ENCODE measurements at regions not wholly inside any gene's neighbourhood (a gene's known extent, or its start where the extent isn't known, plus 50 kb on each side); places are given as distances from the start of the nearest gene placed in this dataset.
"Not testable (repeated sequence)": the region's sequence is repeated elsewhere in the genome, so short reads cannot be mapped to it uniquely, and the experiment has no call there.

DNA sequence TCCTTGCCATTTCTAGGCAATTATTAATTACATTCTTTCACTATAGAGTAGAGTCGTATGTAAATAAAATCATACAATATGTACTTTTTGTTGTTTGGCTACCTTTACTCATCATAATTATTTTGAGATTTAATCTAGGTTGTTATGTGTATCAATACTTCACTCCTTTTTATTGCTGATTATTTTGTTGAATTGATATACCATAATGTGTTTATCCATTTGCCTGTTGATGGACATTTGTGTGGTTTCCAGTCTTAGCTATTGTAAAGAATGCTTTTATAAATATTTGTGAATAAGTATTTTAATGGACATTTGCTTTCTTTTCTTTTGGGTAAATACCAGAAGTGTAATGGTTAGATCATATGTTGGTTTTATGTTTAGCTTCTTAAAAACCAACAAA, 174.0 kb downstream of the RAMP3 start:
- H2AFZ ChIP-seq (ENCODE audit: low read depth, low read length): no peak overlapping the region
- no peaks in the 10 kb centered on the region for H3K27me3 ChIP-seq (ENCODE audit: insufficient read depth, low read depth, low read length)
- H3K9ac ChIP-seq (ENCODE audit: low read length): no peak overlapping the region
- peaks cover 7% of the 10 kb centered on the region for H3K9me3 ChIP-seq (ENCODE audit: low read length)
- TF ChIP-seq SMC3 (conservative IDR thresholded peaks at IDR 0.05; ENCODE audit: poor library complexity) (no peak), POLR2AphosphoS5 (IDR thresholded peaks at IDR 0.05) (no peak), MXI1 (conservative IDR thresholded peaks at IDR 0.05; ENCODE audit: poor library complexity, severe bottlenecking) (no peak), EZH2 (IDR thresholded peaks at IDR 0.05; ENCODE audit: borderline replicate concordance, insufficient read depth, low read length, poor library complexity, severe bottlenecking) (no peak), RAD21 (conservative IDR thresholded peaks at IDR 0.05) (no peak), EP300 (conservative IDR thresholded peaks at IDR 0.05; ENCODE audit: poor library complexity, severe bottlenecking) (no peak), TAF1 (IDR thresholded peaks at IDR 0.05; ENCODE audit: low read depth) (no peak)
- TF ChIP-seq, protein P1, sequence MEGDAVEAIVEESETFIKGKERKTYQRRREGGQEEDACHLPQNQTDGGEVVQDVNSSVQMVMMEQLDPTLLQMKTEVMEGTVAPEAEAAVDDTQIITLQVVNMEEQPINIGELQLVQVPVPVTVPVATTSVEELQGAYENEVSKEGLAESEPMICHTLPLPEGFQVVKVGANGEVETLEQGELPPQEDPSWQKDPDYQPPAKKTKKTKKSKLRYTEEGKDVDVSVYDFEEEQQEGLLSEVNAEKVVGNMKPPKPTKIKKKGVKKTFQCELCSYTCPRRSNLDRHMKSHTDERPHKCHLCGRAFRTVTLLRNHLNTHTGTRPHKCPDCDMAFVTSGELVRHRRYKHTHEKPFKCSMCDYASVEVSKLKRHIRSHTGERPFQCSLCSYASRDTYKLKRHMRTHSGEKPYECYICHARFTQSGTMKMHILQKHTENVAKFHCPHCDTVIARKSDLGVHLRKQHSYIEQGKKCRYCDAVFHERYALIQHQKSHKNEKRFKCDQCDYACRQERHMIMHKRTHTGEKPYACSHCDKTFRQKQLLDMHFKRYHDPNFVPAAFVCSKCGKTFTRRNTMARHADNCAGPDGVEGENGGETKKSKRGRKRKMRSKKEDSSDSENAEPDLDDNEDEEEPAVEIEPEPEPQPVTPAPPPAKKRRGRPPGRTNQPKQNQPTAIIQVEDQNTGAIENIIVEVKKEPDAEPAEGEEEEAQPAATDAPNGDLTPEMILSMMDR (IDR thresholded peaks at IDR 0.05; ENCODE audit: poor library complexity, severe bottlenecking): no peak
- TF ChIP-seq, protein P2, sequence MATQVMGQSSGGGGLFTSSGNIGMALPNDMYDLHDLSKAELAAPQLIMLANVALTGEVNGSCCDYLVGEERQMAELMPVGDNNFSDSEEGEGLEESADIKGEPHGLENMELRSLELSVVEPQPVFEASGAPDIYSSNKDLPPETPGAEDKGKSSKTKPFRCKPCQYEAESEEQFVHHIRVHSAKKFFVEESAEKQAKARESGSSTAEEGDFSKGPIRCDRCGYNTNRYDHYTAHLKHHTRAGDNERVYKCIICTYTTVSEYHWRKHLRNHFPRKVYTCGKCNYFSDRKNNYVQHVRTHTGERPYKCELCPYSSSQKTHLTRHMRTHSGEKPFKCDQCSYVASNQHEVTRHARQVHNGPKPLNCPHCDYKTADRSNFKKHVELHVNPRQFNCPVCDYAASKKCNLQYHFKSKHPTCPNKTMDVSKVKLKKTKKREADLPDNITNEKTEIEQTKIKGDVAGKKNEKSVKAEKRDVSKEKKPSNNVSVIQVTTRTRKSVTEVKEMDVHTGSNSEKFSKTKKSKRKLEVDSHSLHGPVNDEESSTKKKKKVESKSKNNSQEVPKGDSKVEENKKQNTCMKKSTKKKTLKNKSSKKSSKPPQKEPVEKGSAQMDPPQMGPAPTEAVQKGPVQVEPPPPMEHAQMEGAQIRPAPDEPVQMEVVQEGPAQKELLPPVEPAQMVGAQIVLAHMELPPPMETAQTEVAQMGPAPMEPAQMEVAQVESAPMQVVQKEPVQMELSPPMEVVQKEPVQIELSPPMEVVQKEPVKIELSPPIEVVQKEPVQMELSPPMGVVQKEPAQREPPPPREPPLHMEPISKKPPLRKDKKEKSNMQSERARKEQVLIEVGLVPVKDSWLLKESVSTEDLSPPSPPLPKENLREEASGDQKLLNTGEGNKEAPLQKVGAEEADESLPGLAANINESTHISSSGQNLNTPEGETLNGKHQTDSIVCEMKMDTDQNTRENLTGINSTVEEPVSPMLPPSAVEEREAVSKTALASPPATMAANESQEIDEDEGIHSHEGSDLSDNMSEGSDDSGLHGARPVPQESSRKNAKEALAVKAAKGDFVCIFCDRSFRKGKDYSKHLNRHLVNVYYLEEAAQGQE (IDR thresholded peaks at IDR 0.05; ENCODE audit: borderline replicate concordance): no peak
- H3K9me2 ChIP-seq (ENCODE audit: insufficient read depth, low read length): no peaks in the 10 kb centered on the region
- H3K79me2 ChIP-seq (replicated peaks; ENCODE audit: insufficient read depth, low read length): no peaks in the 10 kb centered on the region
- no peak overlapping the region for H3K4me2 ChIP-seq (ENCODE audit: low read length)
- no peaks in the 10 kb centered on the region for H4K20me1 ChIP-seq (ENCODE audit: insufficient read depth)
- no peaks in the 10 kb centered on the region for H3K36me3 ChIP-seq (ENCODE audit: insufficient read depth, low read length)
- no peak overlapping the region for H3K4me3 ChIP-seq (ENCODE audit: low read length)
- no peak overlapping the region for H3K27ac ChIP-seq (ENCODE audit: low read length)
- no peaks in the 10 kb centered on the region for H3F3A ChIP-seq (ENCODE audit: insufficient read depth, low read length, poor library complexity, severe bottlenecking)

DNA sequence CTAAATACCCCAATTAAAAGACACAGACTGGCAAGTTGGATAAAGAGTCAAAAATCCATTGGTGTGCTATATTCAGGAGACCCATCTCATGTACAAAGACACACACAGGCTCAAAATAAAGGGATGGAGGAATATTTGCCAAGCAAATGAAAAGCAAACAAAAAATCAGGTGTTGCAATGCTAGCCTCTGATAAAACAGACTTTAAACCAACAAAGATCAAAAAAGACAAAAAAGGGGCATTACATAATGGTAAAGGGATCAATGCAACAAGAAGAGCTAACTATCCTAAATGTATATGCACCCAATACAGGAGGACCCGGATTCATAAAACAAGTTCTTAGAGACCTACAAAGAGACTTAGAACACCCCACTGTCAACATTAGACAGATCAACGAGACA, 177.4 kb downstream of the RAMP3 start:
- H3K9ac ChIP-seq (ENCODE audit: low read length); H3K9me3 ChIP-seq (ENCODE audit: low read length); H3K9me2 ChIP-seq (ENCODE audit: insufficient read depth, low read length); H3F3A ChIP-seq (ENCODE audit: insufficient read depth, low read length, poor library complexity, severe bottlenecking); H3K27me3 ChIP-seq (ENCODE audit: insufficient read depth, low read depth, low read length); H4K20me1 ChIP-seq (ENCODE audit: insufficient read depth); H2AFZ ChIP-seq (ENCODE audit: low read depth, low read length); H3K4me2 ChIP-seq (ENCODE audit: low read length); H3K4me3 ChIP-seq (ENCODE audit: low read length); H3K79me2 ChIP-seq (replicated peaks; ENCODE audit: insufficient read depth, low read length); H3K36me3 ChIP-seq (ENCODE audit: insufficient read depth, low read length); H3K27ac ChIP-seq (ENCODE audit: low read length): not testable (repeated sequence)

DNA sequence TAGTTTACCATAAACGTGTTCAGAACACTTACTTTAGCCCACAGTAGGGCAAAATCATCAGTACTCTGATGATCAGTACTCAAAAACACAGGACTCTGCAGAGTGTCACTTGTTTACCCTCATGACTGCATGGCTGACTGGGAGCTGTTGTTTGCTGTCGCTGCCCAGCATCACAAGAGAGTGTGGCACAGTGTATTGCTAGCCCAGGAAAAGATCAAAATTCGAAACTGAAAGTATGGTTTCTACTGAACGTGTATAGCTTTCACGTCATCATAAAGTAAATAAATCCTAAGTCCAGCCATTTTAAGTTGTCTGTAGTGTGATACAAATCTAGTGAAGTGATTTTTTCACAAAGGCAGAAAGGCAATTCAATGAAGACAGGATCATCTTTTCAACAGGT, 184.6 kb downstream of the RAMP3 start:
- Histone ChIP-seq H2AFZ (ENCODE audit: low read depth, low read length) (no peak overlapping the region), H3F3A (ENCODE audit: insufficient read depth, low read length, poor library complexity, severe bottlenecking) (no peaks in the 10 kb centered on the region), H3K79me2 (replicated peaks; ENCODE audit: insufficient read depth, low read length) (no peaks in the 10 kb centered on the region), H3K9me2 (ENCODE audit: insufficient read depth, low read length) (no peaks in the 10 kb centered on the region), H3K9me3 (ENCODE audit: low read length) (no peaks in the 10 kb centered on the region), H4K20me1 (ENCODE audit: insufficient read depth) (no peaks in the 10 kb centered on the region), H3K9ac (ENCODE audit: low read length) (no peak overlapping the region), H3K27me3 (ENCODE audit: insufficient read depth, low read depth, low read length) (no peaks in the 10 kb centered on the region), H3K36me3 (ENCODE audit: insufficient read depth, low read length) (no peaks in the 10 kb centered on the region), H3K4me3 (ENCODE audit: low read length) (no peak overlapping the region), H3K27ac (ENCODE audit: low read length) (no peak overlapping the region), H3K4me2 (ENCODE audit: low read length) (no peak overlapping the region)
- TF ChIP-seq POLR2AphosphoS5 (IDR thresholded peaks at IDR 0.05) (no peak), TAF1 (IDR thresholded peaks at IDR 0.05; ENCODE audit: low read depth) (no peak), MXI1 (conservative IDR thresholded peaks at IDR 0.05; ENCODE audit: poor library complexity, severe bottlenecking) (no peak), EP300 (conservative IDR thresholded peaks at IDR 0.05; ENCODE audit: poor library complexity, severe bottlenecking) (no peak), RAD21 (conservative IDR thresholded peaks at IDR 0.05) (no peak)
- TF ChIP-seq, protein P1 (IDR thresholded peaks at IDR 0.05; ENCODE audit: poor library complexity, severe bottlenecking): no peak
- TF ChIP-seq, protein P2 (IDR thresholded peaks at IDR 0.05; ENCODE audit: borderline replicate concordance): no peak

All from neural cell (in vitro differentiated cells).